ENCODE measurements at regions not wholly inside any gene's neighbourhood (a gene's known extent, or its start where the extent isn't known, plus 50 kb on each side); places are given as distances from the start of the nearest gene placed in this dataset.
"Not testable (repeated sequence)": the region's sequence is repeated elsewhere in the genome, so short reads cannot be mapped to it uniquely, and the experiment has no call there.

- no peak for DNase-seq (ENCODE audit: unreplicated experiment)
- Mint-ChIP-seq H3K27me3 (ENCODE audit: insufficient read depth, unreplicated experiment) (no peaks in the 10 kb centered on the region), H3K4me3 (ENCODE audit: unreplicated experiment) (no peak overlapping the region), H3K27ac (ENCODE audit: low read depth, unreplicated experiment) (no peak overlapping the region), H3K9me3 (ENCODE audit: unreplicated experiment) (peaks cover 9% of the 10 kb centered on the region), H3K4me1 (ENCODE audit: insufficient read depth, unreplicated experiment) (no peaks in the 10 kb centered on the region), H3K36me3 (ENCODE audit: insufficient read depth, unreplicated experiment) (no peaks in the 10 kb centered on the region)
- POLR2A ChIA-PET = no interaction called here
- no peak for TF ChIP-seq CTCF (IDR thresholded peaks at IDR 0.05; ENCODE audit: unreplicated experiment)
- intact Hi-C loops (cut with micrococcal nuclease) = no loop called here
- CTCF ChIA-PET = no interaction called here
- BruUV-seq (replicated peaks) = no TSS peak
Observed at GRCh38 chr15:24223739-24224138, 451.8 kb upstream of the NPAP1 start.

GRCh38 chr15:24224161-24224560 lies 451.4 kb upstream of the NPAP1 start:
- ChIA-PET CTCF (no interaction called here), POLR2A (no interaction called here)
- TF ChIP-seq CTCF (IDR thresholded peaks at IDR 0.05; ENCODE audit: unreplicated experiment) = no peak
- Mint-ChIP-seq H3K36me3 (ENCODE audit: insufficient read depth, unreplicated experiment) (no peaks in the 10 kb centered on the region), H3K27ac (ENCODE audit: low read depth, unreplicated experiment) (no peak overlapping the region), H3K4me1 (ENCODE audit: insufficient read depth, unreplicated experiment) (no peaks in the 10 kb centered on the region), H3K4me3 (ENCODE audit: unreplicated experiment) (no peak overlapping the region), H3K27me3 (ENCODE audit: insufficient read depth, unreplicated experiment) (no peaks in the 10 kb centered on the region), H3K9me3 (ENCODE audit: unreplicated experiment) (peaks cover 9% of the 10 kb centered on the region)
- no TSS peak for BruUV-seq (replicated peaks)
- no peak for DNase-seq (ENCODE audit: unreplicated experiment)
- intact Hi-C loops (cut with micrococcal nuclease) = no loop called here

- H3K36me3 Mint-ChIP-seq (ENCODE audit: insufficient read depth, unreplicated experiment); CTCF ChIA-PET; DNase-seq (ENCODE audit: unreplicated experiment); H3K27me3 Mint-ChIP-seq (ENCODE audit: insufficient read depth, unreplicated experiment); BruUV-seq (replicated peaks); H3K4me3 Mint-ChIP-seq (ENCODE audit: unreplicated experiment); POLR2A ChIA-PET; H3K27ac Mint-ChIP-seq (ENCODE audit: low read depth, unreplicated experiment); intact Hi-C loops (cut with micrococcal nuclease); H3K4me1 Mint-ChIP-seq (ENCODE audit: insufficient read depth, unreplicated experiment); H3K9me3 Mint-ChIP-seq (ENCODE audit: unreplicated experiment): not testable (repeated sequence)
Observed at GRCh38 chr15:24228922-24229321, 446.7 kb upstream of the NPAP1 start.

- POLR2A ChIA-PET; H3K9me3 Mint-ChIP-seq (ENCODE audit: unreplicated experiment); H3K36me3 Mint-ChIP-seq (ENCODE audit: insufficient read depth, unreplicated experiment); H3K27me3 Mint-ChIP-seq (ENCODE audit: insufficient read depth, unreplicated experiment); DNase-seq (ENCODE audit: unreplicated experiment); H3K27ac Mint-ChIP-seq (ENCODE audit: low read depth, unreplicated experiment); CTCF ChIA-PET; H3K4me3 Mint-ChIP-seq (ENCODE audit: unreplicated experiment); intact Hi-C loops (cut with micrococcal nuclease); H3K4me1 Mint-ChIP-seq (ENCODE audit: insufficient read depth, unreplicated experiment); BruUV-seq (replicated peaks): not testable (repeated sequence)
Observed at GRCh38 chr15:24233134-24233533, 442.4 kb upstream of the NPAP1 start.

- H3K4me1 Mint-ChIP-seq (ENCODE audit: insufficient read depth, unreplicated experiment); intact Hi-C loops (cut with micrococcal nuclease); DNase-seq (ENCODE audit: unreplicated experiment); POLR2A ChIA-PET; H3K27ac Mint-ChIP-seq (ENCODE audit: low read depth, unreplicated experiment); H3K27me3 Mint-ChIP-seq (ENCODE audit: insufficient read depth, unreplicated experiment); CTCF ChIA-PET; H3K9me3 Mint-ChIP-seq (ENCODE audit: unreplicated experiment); H3K36me3 Mint-ChIP-seq (ENCODE audit: insufficient read depth, unreplicated experiment); H3K4me3 Mint-ChIP-seq (ENCODE audit: unreplicated experiment); BruUV-seq (replicated peaks): not testable (repeated sequence)
Observed at GRCh38 chr15:24240580-24240979, 435.0 kb upstream of the NPAP1 start.

- DNase-seq (ENCODE audit: unreplicated experiment); H3K27ac Mint-ChIP-seq (ENCODE audit: low read depth, unreplicated experiment); H3K36me3 Mint-ChIP-seq (ENCODE audit: insufficient read depth, unreplicated experiment); H3K9me3 Mint-ChIP-seq (ENCODE audit: unreplicated experiment); H3K4me1 Mint-ChIP-seq (ENCODE audit: insufficient read depth, unreplicated experiment); BruUV-seq (replicated peaks); CTCF ChIA-PET; intact Hi-C loops (cut with micrococcal nuclease); H3K4me3 Mint-ChIP-seq (ENCODE audit: unreplicated experiment); POLR2A ChIA-PET; H3K27me3 Mint-ChIP-seq (ENCODE audit: insufficient read depth, unreplicated experiment): not testable (repeated sequence)
Observed at GRCh38 chr15:24259106-24259505, 416.5 kb upstream of the NPAP1 start.

GRCh38 chr15:24260407-24260806 lies 415.2 kb upstream of the NPAP1 start:
- H3K4me3 Mint-ChIP-seq (ENCODE audit: unreplicated experiment); H3K9me3 Mint-ChIP-seq (ENCODE audit: unreplicated experiment); H3K27ac Mint-ChIP-seq (ENCODE audit: low read depth, unreplicated experiment); H3K36me3 Mint-ChIP-seq (ENCODE audit: insufficient read depth, unreplicated experiment); H3K4me1 Mint-ChIP-seq (ENCODE audit: insufficient read depth, unreplicated experiment); H3K27me3 Mint-ChIP-seq (ENCODE audit: insufficient read depth, unreplicated experiment); BruUV-seq (replicated peaks); CTCF ChIA-PET; intact Hi-C loops (cut with micrococcal nuclease); DNase-seq (ENCODE audit: unreplicated experiment); POLR2A ChIA-PET: not testable (repeated sequence)

GRCh38 chr15:24260854-24261253 lies 414.7 kb upstream of the NPAP1 start:
- H3K27me3 Mint-ChIP-seq (ENCODE audit: insufficient read depth, unreplicated experiment); H3K27ac Mint-ChIP-seq (ENCODE audit: low read depth, unreplicated experiment); H3K4me3 Mint-ChIP-seq (ENCODE audit: unreplicated experiment); H3K4me1 Mint-ChIP-seq (ENCODE audit: insufficient read depth, unreplicated experiment); BruUV-seq (replicated peaks); intact Hi-C loops (cut with micrococcal nuclease); POLR2A ChIA-PET; CTCF ChIA-PET; H3K36me3 Mint-ChIP-seq (ENCODE audit: insufficient read depth, unreplicated experiment); H3K9me3 Mint-ChIP-seq (ENCODE audit: unreplicated experiment); DNase-seq (ENCODE audit: unreplicated experiment): not testable (repeated sequence)
